Ascending aorta (tissue), 2 donors: ENCODE measurements at regions not wholly inside any gene's neighbourhood (a gene's known extent, or its start where the extent isn't known, plus 50 kb on each side); places are given as distances from the start of the nearest gene placed in this dataset.

Source experiments
- DNase-seq, 2 donors: peaks; one replicate each; pipeline ENCODE4 v3.0.0-alpha.2; 2019; ENCODE audit warnings: low spot score in 2 of 2
- H3K27ac ChIP-seq, 2 donors: fragments of 200-600 bp; sonication (generic); one replicate each; pipeline ENCODE4 v1.5.1; 2016 to 2017; ENCODE audit warnings: mild to moderate bottlenecking in 1 of 2
- H3K27me3 ChIP-seq: fragments of 200-600 bp; sonication (generic); one replicate; pipeline ENCODE4 v1.5.1; 2017
- H3K36me3 ChIP-seq, 2 donors: fragments of 200-600 bp; sonication (generic); one replicate each; pipeline ENCODE4 v1.5.1; 2016
- H3K4me1 ChIP-seq, 2 donors: fragments of 200-600 bp; sonication (generic); one replicate each; pipeline ENCODE4 v1.5.1; 2016 to 2017; ENCODE audit warnings: mild to moderate bottlenecking in 1 of 2
- H3K4me3 ChIP-seq, 2 donors: fragments of 200-600 bp; sonication (generic); one replicate each; pipeline ENCODE4 v1.5.1; 2016 to 2017; ENCODE audit warnings: mild to moderate bottlenecking in 1 of 2
- H3K9me3 ChIP-seq, 2 donors: fragments of 200-600 bp; sonication (generic); one replicate each; pipeline ENCODE4 v1.5.1; 2016
- intact Hi-C: fragments of 100-400 bp; cut with DNase I; formaldehyde crosslinking; loops from one replicate; pipeline ENCODE4 v1.15.1; 2023
- TF ChIP-seq, protein P1 (sequence below), 3 experiments: fragments of 200-600 bp in 2 of 3; fragments of 450-650 bp in 1 of 3; sonication (generic) in 2 of 3; IDR thresholded peaks; one replicate each; pipeline ENCODE4 v1.5.1; 2016 to 2019; ENCODE audit warnings: antibody characterized with exemption in 3 of 3, mild to moderate bottlenecking in 1 of 3, moderate library complexity in 1 of 3

GRCh38 chr10:61071580-61071979 is 127.6 kb upstream of the RHOBTB1 start:
- Histone ChIP-seq H3K9me3 (no peaks in the 10 kb centered on the region), H3K36me3 (no peaks in the 10 kb centered on the region), H3K4me1 (no peaks in the 10 kb centered on the region), H3K27me3 (no peaks in the 10 kb centered on the region), H3K4me3 (no peak overlapping the region), H3K27ac (no peak overlapping the region)
- TF ChIP-seq, protein P1, sequence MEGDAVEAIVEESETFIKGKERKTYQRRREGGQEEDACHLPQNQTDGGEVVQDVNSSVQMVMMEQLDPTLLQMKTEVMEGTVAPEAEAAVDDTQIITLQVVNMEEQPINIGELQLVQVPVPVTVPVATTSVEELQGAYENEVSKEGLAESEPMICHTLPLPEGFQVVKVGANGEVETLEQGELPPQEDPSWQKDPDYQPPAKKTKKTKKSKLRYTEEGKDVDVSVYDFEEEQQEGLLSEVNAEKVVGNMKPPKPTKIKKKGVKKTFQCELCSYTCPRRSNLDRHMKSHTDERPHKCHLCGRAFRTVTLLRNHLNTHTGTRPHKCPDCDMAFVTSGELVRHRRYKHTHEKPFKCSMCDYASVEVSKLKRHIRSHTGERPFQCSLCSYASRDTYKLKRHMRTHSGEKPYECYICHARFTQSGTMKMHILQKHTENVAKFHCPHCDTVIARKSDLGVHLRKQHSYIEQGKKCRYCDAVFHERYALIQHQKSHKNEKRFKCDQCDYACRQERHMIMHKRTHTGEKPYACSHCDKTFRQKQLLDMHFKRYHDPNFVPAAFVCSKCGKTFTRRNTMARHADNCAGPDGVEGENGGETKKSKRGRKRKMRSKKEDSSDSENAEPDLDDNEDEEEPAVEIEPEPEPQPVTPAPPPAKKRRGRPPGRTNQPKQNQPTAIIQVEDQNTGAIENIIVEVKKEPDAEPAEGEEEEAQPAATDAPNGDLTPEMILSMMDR (IDR thresholded peaks at IDR 0.05): no peak
- DNase-seq: no peak
- intact Hi-C loops: no loop called here

DNA sequence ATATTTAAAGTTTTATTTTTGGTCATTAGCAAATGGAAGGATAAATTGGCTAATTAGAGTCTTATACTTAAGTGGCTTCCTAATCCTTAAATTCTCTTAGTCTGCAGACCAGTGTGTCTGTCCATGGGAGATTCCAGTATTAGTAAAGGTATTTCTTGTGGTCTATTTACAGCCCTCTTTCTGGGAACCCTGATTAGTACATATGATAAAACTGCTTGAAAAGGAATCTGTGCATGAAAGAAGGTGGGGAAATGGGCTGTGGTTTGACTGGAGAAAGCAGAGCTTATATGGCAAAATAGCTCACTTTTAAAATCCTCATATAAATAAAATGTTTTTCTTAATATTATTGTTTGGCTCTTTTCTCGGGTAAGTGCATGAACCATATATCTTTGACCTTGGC is 124.5 kb upstream of the RHOBTB1 start:
- TF ChIP-seq, protein P1 (IDR thresholded peaks at IDR 0.05): no peak
- Histone ChIP-seq H3K36me3 (no peaks in the 10 kb centered on the region), H3K27ac (no peak overlapping the region), H3K4me3 (no peak overlapping the region), H3K4me1 (no peaks in the 10 kb centered on the region), H3K27me3 (no peaks in the 10 kb centered on the region), H3K9me3 (no peaks in the 10 kb centered on the region)
- intact Hi-C loops: no loop called here
- DNase-seq: no peak

GRCh38 chr10:61067671-61068336 is 123.8 kb upstream of the RHOBTB1 start:
- intact Hi-C loops: no loop called here
- TF ChIP-seq, protein P1 (IDR thresholded peaks at IDR 0.05): no peak
- no peaks in the 10 kb centered on the region for H3K36me3 ChIP-seq
- DNase-seq: no peak
- no peaks in the 10 kb centered on the region for H3K9me3 ChIP-seq
- H3K4me1 ChIP-seq: no peaks in the 10 kb centered on the region
- H3K4me3 ChIP-seq: no peak overlapping the region
- H3K27ac ChIP-seq: no peak overlapping the region
- no peaks in the 10 kb centered on the region for H3K27me3 ChIP-seq

- intact Hi-C loops: no loop called here
- TF ChIP-seq, protein P1 (IDR thresholded peaks at IDR 0.05): no peak
- Histone ChIP-seq H3K4me3 (no peak overlapping the region), H3K27me3 (no peaks in the 10 kb centered on the region), H3K36me3 (no peaks in the 10 kb centered on the region), H3K27ac (no peak overlapping the region), H3K4me1 (no peaks in the 10 kb centered on the region), H3K9me3 (no peaks in the 10 kb centered on the region)
- no peak for DNase-seq
Measured at GRCh38 chr10:61066661-61067344, 122.8 kb upstream of the RHOBTB1 start.

DNA sequence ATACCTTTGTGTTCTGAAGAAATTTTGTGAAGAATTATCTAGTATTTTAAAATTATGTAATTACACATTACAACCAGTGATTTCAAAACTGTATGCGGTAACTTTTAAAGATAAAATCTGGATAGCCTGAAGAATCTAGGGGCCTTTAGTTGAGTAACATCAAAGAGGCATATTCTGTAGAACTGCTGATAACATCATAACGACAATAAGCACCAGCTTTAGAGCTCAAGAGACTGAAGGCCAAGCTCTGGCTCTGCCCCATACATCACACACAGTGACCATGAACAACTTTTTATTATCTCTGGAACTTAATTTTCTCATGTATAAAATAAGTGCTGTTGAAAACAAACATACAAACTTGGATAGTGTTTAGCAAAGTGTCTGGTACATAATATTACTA is 121.1 kb upstream of the RHOBTB1 start:
- H3K4me3 ChIP-seq: no peak overlapping the region
- no peak overlapping the region for H3K27ac ChIP-seq
- H3K36me3 ChIP-seq: no peaks in the 10 kb centered on the region
- no peaks in the 10 kb centered on the region for H3K4me1 ChIP-seq
- intact Hi-C loops: no loop called here
- no peak for DNase-seq
- H3K27me3 ChIP-seq: no peaks in the 10 kb centered on the region
- no peaks in the 10 kb centered on the region for H3K9me3 ChIP-seq
- TF ChIP-seq, protein P1 (IDR thresholded peaks at IDR 0.05): no peak
